Brain microvascular endothelial cell (primary cell): ENCODE measurements at regions not wholly inside any gene's neighbourhood (a gene's known extent, or its start where the extent isn't known, plus 50 kb on each side); places are given as distances from the start of the nearest gene placed in this dataset.

Source experiments
- DNase-seq: peaks from one replicate; pipeline ENCODE4 v3.0.0-alpha.2; 2020
- H3K27ac ChIP-seq: fragments of 250-450 bp; sonication (Bioruptor Pico); 2 replicates; pipeline ENCODE4 v1.5.1; 2020; ENCODE audit warnings: mild to moderate bottlenecking, moderate library complexity
- H3K27me3 ChIP-seq: fragments of 250-450 bp; sonication (Bioruptor Pico); replicated peaks from 2 replicates; pipeline ENCODE4 v1.5.1; 2020; ENCODE audit warnings: mild to moderate bottlenecking
- H3K36me3 ChIP-seq: fragments of 250-450 bp; sonication (Bioruptor Pico); replicated peaks from 2 replicates; pipeline ENCODE4 v1.5.1; 2020; ENCODE audit warnings: mild to moderate bottlenecking
- H3K4me3 ChIP-seq: 2 replicates; pipeline ENCODE4 v1.5.1; 2011; ENCODE audit warnings: low read depth, mild to moderate bottlenecking, control low read depth, low read length, moderate library complexity
- in situ Hi-C: cut with HindIII; loops from 2 replicates; pipeline ENCODE4 v1.10.0; 2017; ENCODE audit warnings: low sequenced_read_pairs, low pct_ligation_motif_present
- TF ChIP-seq, protein P1 (sequence below): IDR thresholded peaks from 2 replicates; pipeline ENCODE4 v1.5.1; 2011; ENCODE audit warnings: low read depth, mild to moderate bottlenecking, moderate library complexity, low read length, control low read depth, inconsistent platforms; ENCODE audit errors: missing control alignments

DNA sequence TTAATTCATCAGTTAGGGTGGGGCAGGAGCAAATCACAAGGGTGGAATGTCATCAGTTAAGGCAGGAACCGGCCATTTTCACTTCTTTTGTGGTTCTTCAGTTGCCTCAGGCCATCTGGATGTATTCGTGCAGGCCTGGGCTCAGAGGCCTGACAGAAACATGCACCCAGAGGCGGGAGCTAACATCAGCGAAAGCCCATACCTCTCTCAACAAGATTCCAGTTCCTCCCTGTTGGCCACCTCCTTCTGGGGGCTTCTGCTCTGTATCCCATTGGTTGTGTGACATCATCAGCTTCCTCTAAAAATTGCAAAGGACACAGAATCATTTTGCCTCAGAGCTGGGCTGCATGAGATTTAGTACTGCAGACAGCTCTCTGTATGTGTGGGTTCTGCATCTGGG lies 134.3 kb downstream of the ZNF664 start:
- H3K27me3 ChIP-seq: no peaks in the 10 kb centered on the region
- no peak overlapping the region for H3K27ac ChIP-seq
- H3K4me3 ChIP-seq: no peak overlapping the region
- no peaks in the 10 kb centered on the region for H3K36me3 ChIP-seq
- TF ChIP-seq, protein P1, sequence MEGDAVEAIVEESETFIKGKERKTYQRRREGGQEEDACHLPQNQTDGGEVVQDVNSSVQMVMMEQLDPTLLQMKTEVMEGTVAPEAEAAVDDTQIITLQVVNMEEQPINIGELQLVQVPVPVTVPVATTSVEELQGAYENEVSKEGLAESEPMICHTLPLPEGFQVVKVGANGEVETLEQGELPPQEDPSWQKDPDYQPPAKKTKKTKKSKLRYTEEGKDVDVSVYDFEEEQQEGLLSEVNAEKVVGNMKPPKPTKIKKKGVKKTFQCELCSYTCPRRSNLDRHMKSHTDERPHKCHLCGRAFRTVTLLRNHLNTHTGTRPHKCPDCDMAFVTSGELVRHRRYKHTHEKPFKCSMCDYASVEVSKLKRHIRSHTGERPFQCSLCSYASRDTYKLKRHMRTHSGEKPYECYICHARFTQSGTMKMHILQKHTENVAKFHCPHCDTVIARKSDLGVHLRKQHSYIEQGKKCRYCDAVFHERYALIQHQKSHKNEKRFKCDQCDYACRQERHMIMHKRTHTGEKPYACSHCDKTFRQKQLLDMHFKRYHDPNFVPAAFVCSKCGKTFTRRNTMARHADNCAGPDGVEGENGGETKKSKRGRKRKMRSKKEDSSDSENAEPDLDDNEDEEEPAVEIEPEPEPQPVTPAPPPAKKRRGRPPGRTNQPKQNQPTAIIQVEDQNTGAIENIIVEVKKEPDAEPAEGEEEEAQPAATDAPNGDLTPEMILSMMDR: no peak
- DNase-seq: no peak
- in situ Hi-C loops: no loop called here

DNA sequence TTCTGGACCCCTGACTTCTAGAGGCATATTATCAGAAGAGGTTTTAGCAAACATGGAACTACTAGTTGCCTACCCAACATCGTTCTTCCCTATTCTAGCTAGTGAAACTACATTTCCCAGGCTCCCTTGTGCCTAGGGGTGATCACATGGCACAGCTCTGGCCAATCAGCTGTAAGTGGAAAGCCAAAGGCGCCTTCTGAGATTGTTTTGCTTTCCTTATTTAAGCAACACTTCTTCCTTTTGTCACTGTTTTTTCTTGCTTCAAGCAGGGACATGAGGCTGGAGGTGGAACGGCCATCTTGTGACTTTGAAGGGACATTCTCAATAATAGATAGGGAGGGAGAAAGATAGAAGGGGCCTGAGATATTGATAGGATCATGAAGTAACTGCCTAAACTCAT lies 136.7 kb downstream of the ZNF664 start:
- no peaks in the 10 kb centered on the region for H3K27me3 ChIP-seq
- no peaks in the 10 kb centered on the region for H3K36me3 ChIP-seq
- H3K27ac ChIP-seq: no peak overlapping the region
- DNase-seq: peak; percentile 5
- in situ Hi-C loops: no loop called here
- TF ChIP-seq, protein P1: no peak
- no peak overlapping the region for H3K4me3 ChIP-seq

DNA sequence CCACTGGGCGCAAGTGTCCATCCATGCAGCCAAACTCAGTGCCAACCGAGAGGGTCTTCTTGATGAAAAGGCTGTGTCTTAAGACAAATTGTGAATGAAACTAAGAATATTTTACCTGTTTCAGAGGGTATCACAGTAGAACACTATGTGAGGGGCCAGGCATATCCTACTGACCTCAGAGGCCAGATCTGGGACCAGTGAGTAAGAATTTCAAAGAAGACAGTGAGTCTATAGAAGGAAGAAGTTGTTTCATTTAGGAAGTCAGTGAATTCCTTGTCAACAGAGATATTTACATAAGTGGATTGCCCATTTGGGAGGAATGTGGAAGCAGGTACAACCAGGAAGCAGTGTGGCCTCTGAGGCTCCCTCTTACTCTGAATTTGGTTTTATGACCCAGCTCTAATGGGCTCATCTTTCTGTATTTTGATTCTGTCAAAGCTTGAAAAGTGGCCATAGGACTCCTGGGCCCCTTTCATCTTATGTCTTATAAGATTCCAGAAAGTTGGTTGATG lies 137.4 kb downstream of the ZNF664 start:
- no peak for DNase-seq
- in situ Hi-C loops: no loop called here
- Histone ChIP-seq H3K27ac (no peak overlapping the region), H3K4me3 (no peak overlapping the region), H3K27me3 (no peaks in the 10 kb centered on the region), H3K36me3 (no peaks in the 10 kb centered on the region)
- TF ChIP-seq, protein P1: no peak

DNA sequence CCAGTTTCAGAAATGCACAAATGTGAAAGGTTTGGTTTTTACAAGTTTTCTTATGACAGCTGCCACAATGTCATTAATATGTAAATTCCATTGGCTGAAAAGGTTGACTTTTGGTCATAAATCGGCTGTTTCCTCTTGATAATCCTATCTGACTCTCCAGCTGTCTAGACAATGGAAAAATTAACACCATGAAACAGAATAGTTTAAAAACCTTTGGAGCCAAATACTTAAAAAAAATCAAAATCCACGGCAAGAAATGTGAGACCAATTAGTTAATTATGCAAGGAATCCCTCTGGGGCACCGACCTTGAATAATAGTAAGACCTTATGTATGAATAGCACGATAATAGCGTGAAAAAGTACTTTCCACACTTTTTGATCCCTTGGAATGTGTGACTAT lies 138.0 kb downstream of the ZNF664 start:
- TF ChIP-seq, protein P1: no peak
- no peak overlapping the region for H3K4me3 ChIP-seq
- no peaks in the 10 kb centered on the region for H3K36me3 ChIP-seq
- no peak for DNase-seq
- H3K27me3 ChIP-seq: no peaks in the 10 kb centered on the region
- in situ Hi-C loops: no loop called here
- no peak overlapping the region for H3K27ac ChIP-seq

DNA sequence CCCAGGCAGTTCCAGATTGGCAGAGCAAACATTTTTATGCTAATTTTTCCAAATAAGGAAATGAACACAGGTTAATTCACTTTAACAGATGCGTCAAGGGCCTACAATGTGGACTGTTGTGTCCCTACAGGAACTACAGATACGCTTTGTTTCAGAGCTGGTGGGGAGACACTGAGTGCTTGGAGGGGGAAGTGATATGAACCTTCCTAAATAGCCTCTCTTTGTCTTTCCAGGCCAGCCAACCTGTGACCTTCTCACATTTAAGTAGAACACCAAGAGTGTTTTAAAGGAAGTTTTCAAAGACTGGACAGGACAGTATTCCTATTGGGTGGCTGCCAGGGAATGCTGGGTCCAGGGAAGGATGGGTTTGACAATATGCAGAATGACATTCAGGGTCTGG lies 141.3 kb downstream of the ZNF664 start:
- TF ChIP-seq, protein P1: no peak
- in situ Hi-C loops: no loop called here
- no peak for DNase-seq
- no peak overlapping the region for H3K4me3 ChIP-seq
- H3K36me3 ChIP-seq: no peaks in the 10 kb centered on the region
- H3K27me3 ChIP-seq: peaks cover 2% of the 10 kb centered on the region
- H3K27ac ChIP-seq: no peak overlapping the region

DNA sequence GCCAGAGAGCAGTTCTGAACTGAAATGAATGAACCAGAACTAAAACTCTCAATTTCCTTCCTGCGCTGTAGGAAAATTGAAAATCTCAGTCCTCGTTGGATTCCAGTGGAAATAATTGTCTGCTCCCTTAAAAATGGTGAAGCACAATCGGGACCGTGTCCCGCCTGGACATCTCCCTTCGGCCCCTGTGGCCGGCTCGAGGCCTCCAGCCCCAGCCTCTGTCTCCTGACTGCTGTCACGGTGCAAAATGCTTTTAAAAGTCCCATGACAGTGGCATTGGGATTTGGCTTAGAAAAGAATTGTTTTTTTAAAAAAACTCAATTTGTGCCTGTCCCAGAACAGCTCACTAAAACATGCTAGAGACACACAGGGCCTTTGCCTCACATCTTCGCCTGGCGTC lies 142.5 kb downstream of the ZNF664 start:
- Histone ChIP-seq H3K27ac (no peak overlapping the region), H3K4me3 (no peak overlapping the region), H3K36me3 (no peaks in the 10 kb centered on the region), H3K27me3 (peaks cover 2% of the 10 kb centered on the region)
- in situ Hi-C loops: no loop called here
- TF ChIP-seq, protein P1: no peak
- no peak for DNase-seq
